HL-60 (cell line): ENCODE measurements at regions not wholly inside any gene's neighbourhood (a gene's known extent, or its start where the extent isn't known, plus 50 kb on each side); places are given as distances from the start of the nearest gene placed in this dataset.

Source experiments
- TF ChIP-seq, protein P1 (sequence below): IDR thresholded peaks from one replicate; pipeline ENCODE4 v1.5.1; 2011; ENCODE audit warnings: low read length, control low read depth, inconsistent platforms; ENCODE audit not compliant: insufficient read depth
- TF ChIP-seq, protein P2 (sequence below): IDR thresholded peaks from 2 replicates; pipeline ENCODE4 v1.6.1; 2012; ENCODE audit warnings: low read depth; ENCODE audit not compliant: insufficient replicate concordance

DNA sequence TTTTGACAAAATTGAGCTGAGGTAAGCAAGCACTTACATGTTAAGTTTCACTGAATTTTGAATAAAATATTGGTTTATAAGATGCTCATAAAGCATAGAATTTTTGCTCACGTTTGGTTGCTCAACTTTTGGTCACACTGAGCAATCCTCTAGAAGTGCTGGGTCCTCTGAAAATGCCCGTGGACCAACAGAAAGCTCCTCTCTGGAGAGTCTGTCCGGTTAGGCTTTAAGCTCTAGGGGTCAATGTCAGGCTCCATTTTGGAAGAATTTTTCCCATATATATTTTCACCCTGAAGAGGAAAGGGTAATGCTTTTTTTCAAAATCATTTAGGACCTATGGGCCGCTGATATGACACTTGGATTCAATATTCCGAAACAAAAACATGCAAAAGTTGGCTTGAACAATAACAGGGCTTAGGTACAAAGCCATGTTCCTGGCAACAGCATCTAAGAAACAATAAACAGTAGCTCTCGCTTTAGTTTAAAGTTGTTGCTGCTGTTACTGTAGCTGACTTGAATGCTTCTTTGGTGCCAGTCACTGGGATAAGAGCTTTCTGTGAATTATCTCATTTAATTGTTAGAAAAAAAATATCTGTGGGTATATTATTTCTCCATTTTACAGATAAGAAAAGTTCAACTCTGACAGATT, 131.7 kb upstream of the ESRRG start:
- TF ChIP-seq, protein P1, sequence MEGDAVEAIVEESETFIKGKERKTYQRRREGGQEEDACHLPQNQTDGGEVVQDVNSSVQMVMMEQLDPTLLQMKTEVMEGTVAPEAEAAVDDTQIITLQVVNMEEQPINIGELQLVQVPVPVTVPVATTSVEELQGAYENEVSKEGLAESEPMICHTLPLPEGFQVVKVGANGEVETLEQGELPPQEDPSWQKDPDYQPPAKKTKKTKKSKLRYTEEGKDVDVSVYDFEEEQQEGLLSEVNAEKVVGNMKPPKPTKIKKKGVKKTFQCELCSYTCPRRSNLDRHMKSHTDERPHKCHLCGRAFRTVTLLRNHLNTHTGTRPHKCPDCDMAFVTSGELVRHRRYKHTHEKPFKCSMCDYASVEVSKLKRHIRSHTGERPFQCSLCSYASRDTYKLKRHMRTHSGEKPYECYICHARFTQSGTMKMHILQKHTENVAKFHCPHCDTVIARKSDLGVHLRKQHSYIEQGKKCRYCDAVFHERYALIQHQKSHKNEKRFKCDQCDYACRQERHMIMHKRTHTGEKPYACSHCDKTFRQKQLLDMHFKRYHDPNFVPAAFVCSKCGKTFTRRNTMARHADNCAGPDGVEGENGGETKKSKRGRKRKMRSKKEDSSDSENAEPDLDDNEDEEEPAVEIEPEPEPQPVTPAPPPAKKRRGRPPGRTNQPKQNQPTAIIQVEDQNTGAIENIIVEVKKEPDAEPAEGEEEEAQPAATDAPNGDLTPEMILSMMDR = no peak
- TF ChIP-seq, protein P2, sequence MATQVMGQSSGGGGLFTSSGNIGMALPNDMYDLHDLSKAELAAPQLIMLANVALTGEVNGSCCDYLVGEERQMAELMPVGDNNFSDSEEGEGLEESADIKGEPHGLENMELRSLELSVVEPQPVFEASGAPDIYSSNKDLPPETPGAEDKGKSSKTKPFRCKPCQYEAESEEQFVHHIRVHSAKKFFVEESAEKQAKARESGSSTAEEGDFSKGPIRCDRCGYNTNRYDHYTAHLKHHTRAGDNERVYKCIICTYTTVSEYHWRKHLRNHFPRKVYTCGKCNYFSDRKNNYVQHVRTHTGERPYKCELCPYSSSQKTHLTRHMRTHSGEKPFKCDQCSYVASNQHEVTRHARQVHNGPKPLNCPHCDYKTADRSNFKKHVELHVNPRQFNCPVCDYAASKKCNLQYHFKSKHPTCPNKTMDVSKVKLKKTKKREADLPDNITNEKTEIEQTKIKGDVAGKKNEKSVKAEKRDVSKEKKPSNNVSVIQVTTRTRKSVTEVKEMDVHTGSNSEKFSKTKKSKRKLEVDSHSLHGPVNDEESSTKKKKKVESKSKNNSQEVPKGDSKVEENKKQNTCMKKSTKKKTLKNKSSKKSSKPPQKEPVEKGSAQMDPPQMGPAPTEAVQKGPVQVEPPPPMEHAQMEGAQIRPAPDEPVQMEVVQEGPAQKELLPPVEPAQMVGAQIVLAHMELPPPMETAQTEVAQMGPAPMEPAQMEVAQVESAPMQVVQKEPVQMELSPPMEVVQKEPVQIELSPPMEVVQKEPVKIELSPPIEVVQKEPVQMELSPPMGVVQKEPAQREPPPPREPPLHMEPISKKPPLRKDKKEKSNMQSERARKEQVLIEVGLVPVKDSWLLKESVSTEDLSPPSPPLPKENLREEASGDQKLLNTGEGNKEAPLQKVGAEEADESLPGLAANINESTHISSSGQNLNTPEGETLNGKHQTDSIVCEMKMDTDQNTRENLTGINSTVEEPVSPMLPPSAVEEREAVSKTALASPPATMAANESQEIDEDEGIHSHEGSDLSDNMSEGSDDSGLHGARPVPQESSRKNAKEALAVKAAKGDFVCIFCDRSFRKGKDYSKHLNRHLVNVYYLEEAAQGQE = no peak
